Neural cell (in vitro differentiated cells): ENCODE measurements at regions not wholly inside any gene's neighbourhood (a gene's known extent, or its start where the extent isn't known, plus 50 kb on each side); places are given as distances from the start of the nearest gene placed in this dataset.

Source experiments
- H2AFZ ChIP-seq: fragments of 200-600, 300-800 bp; sonication (generic), shearing (Covaris generic); 2 replicates; pipeline ENCODE4 v1.6.0; 2014; ENCODE audit warnings: low read depth, mild to moderate bottlenecking, antibody characterized with exemption, low read length, moderate library complexity
- H3F3A ChIP-seq: fragments of 200-600 bp; shearing (Covaris generic); 2 replicates; pipeline ENCODE4 v1.6.1; 2016; ENCODE audit warnings: mild to moderate bottlenecking, moderate library complexity, mixed read lengths, antibody characterized with exemption, low read length; ENCODE audit not compliant: insufficient read depth, poor library complexity, severe bottlenecking
- H3K27ac ChIP-seq: fragments of 200-600, 300-800 bp; sonication (generic), shearing (Covaris generic); 2 replicates; pipeline ENCODE4 v1.5.1; 2014; ENCODE audit warnings: mild to moderate bottlenecking, low read length, moderate library complexity
- H3K27me3 ChIP-seq: fragments of 300-800, 200-600 bp; sonication (generic), shearing (Covaris generic); 2 replicates; pipeline ENCODE4 v1.6.0; 2014; ENCODE audit warnings: mild to moderate bottlenecking, low read depth, low read length, moderate library complexity; ENCODE audit not compliant: insufficient read depth
- H3K36me3 ChIP-seq: fragments of 300-800, 200-600 bp; sonication (generic), shearing (Covaris generic); 2 replicates; pipeline ENCODE4 v1.5.1; 2014; ENCODE audit warnings: mild to moderate bottlenecking, antibody characterized with exemption, low read length, moderate library complexity; ENCODE audit not compliant: insufficient read depth
- H3K4me2 ChIP-seq: fragments of 300-800, 200-600 bp; sonication (generic), shearing (Covaris generic); 2 replicates; pipeline ENCODE4 v1.6.0; 2014; ENCODE audit warnings: mild to moderate bottlenecking, low read length
- H3K4me3 ChIP-seq: fragments of 300-800, 200-600 bp; sonication (generic), shearing (Covaris generic); 2 replicates; pipeline ENCODE4 v1.5.1; 2014; ENCODE audit warnings: mild to moderate bottlenecking, low read length, moderate library complexity
- H3K79me2 ChIP-seq: fragments of 200-600 bp; shearing (Covaris generic); replicated peaks from 2 replicates; pipeline ENCODE4 v1.6.0; 2014; ENCODE audit warnings: mild to moderate bottlenecking, low read length, moderate library complexity; ENCODE audit not compliant: insufficient read depth
- H3K9ac ChIP-seq: fragments of 300-800, 200-600 bp; sonication (generic), shearing (Covaris generic); 2 replicates; pipeline ENCODE4 v1.6.1; 2016; ENCODE audit warnings: mild to moderate bottlenecking, low read length, mixed read lengths
- H3K9me2 ChIP-seq: fragments of 200-600 bp; shearing (Covaris generic); 2 replicates; pipeline ENCODE4 v1.6.1; 2016; ENCODE audit warnings: mild to moderate bottlenecking, low read length, mixed read lengths; ENCODE audit not compliant: insufficient read depth
- H3K9me3 ChIP-seq: fragments of 200-600, 300-800 bp; sonication (generic), shearing (Covaris generic); 2 replicates; pipeline ENCODE4 v1.6.1; 2016; ENCODE audit warnings: mild to moderate bottlenecking, mixed run types, low read length, moderate library complexity, mixed read lengths
- H4K20me1 ChIP-seq: fragments of 200-600 bp; shearing (Covaris generic); 2 replicates; pipeline ENCODE4 v1.6.1; 2016; ENCODE audit warnings: mild to moderate bottlenecking, mixed run types; ENCODE audit not compliant: insufficient read depth
- CTCF ChIP-seq: fragments of 450-650 bp; IDR thresholded peaks from 2 replicates; pipeline ENCODE4 v1.5.1; 2014; ENCODE audit warnings: antibody characterized with exemption, mild to moderate bottlenecking, moderate library complexity; ENCODE audit not compliant: poor library complexity, severe bottlenecking
- EP300 ChIP-seq: fragments of 450-650 bp; conservative IDR thresholded peaks from 2 replicates; pipeline ENCODE4 v1.6.1; 2014; ENCODE audit warnings: antibody characterized with exemption, mild to moderate bottlenecking, moderate library complexity; ENCODE audit not compliant: poor library complexity, severe bottlenecking
- EZH2 ChIP-seq: fragments of 200-600, 300-800 bp; shearing (Covaris generic), sonication (generic); IDR thresholded peaks from 2 replicates; pipeline ENCODE4 v1.6.1; 2014; ENCODE audit warnings: antibody characterized with exemption, low read length, borderline replicate concordance, mild to moderate bottlenecking; ENCODE audit not compliant: insufficient read depth, poor library complexity, severe bottlenecking
- MXI1 ChIP-seq: fragments of 450-650 bp; conservative IDR thresholded peaks from 2 replicates; pipeline ENCODE4 v1.6.1; 2014; ENCODE audit warnings: antibody characterized with exemption, mild to moderate bottlenecking; ENCODE audit not compliant: poor library complexity, severe bottlenecking
- POLR2AphosphoS5 ChIP-seq: IDR thresholded peaks from 2 replicates; pipeline ENCODE4 v1.6.1; 2012
- RAD21 ChIP-seq: fragments of 450-650 bp; conservative IDR thresholded peaks from 2 replicates; pipeline ENCODE4 v1.6.1; 2014; ENCODE audit warnings: antibody characterized with exemption, mild to moderate bottlenecking, moderate library complexity
- REST ChIP-seq: IDR thresholded peaks from 2 replicates; pipeline ENCODE4 v1.6.1; 2012; ENCODE audit warnings: borderline replicate concordance
- SMC3 ChIP-seq: fragments of 450-650 bp; conservative IDR thresholded peaks from 2 replicates; pipeline ENCODE4 v1.6.1; 2014; ENCODE audit warnings: antibody characterized with exemption, mild to moderate bottlenecking, moderate library complexity; ENCODE audit not compliant: poor library complexity
- TAF1 ChIP-seq: IDR thresholded peaks from 2 replicates; pipeline ENCODE4 v1.6.1; 2012; ENCODE audit warnings: low read depth

GRCh38 chr7:67341153-67341768 lies 344.6 kb downstream of the TYW1 start:
- Histone ChIP-seq H2AFZ (no peak overlapping the region), H3K79me2 (no peaks in the 10 kb centered on the region), H3K4me2 (no peak overlapping the region), H3K9ac (no peak overlapping the region), H3K27me3 (no peaks in the 10 kb centered on the region), H3K4me3 (no peak overlapping the region), H3K36me3 (no peaks in the 10 kb centered on the region), H3F3A (no peaks in the 10 kb centered on the region), H3K9me2 (no peaks in the 10 kb centered on the region), H4K20me1 (no peaks in the 10 kb centered on the region), H3K9me3 (no peaks in the 10 kb centered on the region), H3K27ac (no peak overlapping the region)
- TF ChIP-seq MXI1 = no peak
- no peak for TF ChIP-seq SMC3
- TF ChIP-seq REST = no peak

GRCh38 chr7:67343114-67343513 lies 346.5 kb downstream of the TYW1 start:
- Histone ChIP-seq H2AFZ (no peak overlapping the region), H3F3A (no peaks in the 10 kb centered on the region), H3K9ac (no peak overlapping the region), H3K4me3 (no peak overlapping the region), H3K27me3 (no peaks in the 10 kb centered on the region), H3K79me2 (no peaks in the 10 kb centered on the region), H3K27ac (no peak overlapping the region), H3K9me3 (no peaks in the 10 kb centered on the region), H4K20me1 (no peaks in the 10 kb centered on the region), H3K36me3 (no peaks in the 10 kb centered on the region), H3K9me2 (no peaks in the 10 kb centered on the region), H3K4me2 (no peak overlapping the region)
- TF ChIP-seq CTCF = no peak
- no peak for TF ChIP-seq POLR2AphosphoS5
- no peak for TF ChIP-seq EP300

GRCh38 chr7:67343572-67343971 lies 346.9 kb downstream of the TYW1 start:
- H3F3A ChIP-seq = no peaks in the 10 kb centered on the region
- H3K79me2 ChIP-seq = no peaks in the 10 kb centered on the region
- no peak overlapping the region for H3K4me3 ChIP-seq
- H3K27me3 ChIP-seq = no peaks in the 10 kb centered on the region
- H3K27ac ChIP-seq = no peak overlapping the region
- TF ChIP-seq CTCF = no peak
- no peak for TF ChIP-seq REST
- no peak for TF ChIP-seq RAD21
- no peak for TF ChIP-seq TAF1
- no peak for TF ChIP-seq MXI1
- TF ChIP-seq EP300 = no peak
- TF ChIP-seq EZH2 = no peak
- TF ChIP-seq POLR2AphosphoS5 = no peak
- TF ChIP-seq SMC3 = no peak
- no peaks in the 10 kb centered on the region for H3K36me3 ChIP-seq
- H3K4me2 ChIP-seq = no peak overlapping the region
- no peaks in the 10 kb centered on the region for H4K20me1 ChIP-seq
- no peaks in the 10 kb centered on the region for H3K9me2 ChIP-seq
- no peaks in the 10 kb centered on the region for H3K9me3 ChIP-seq
- H3K9ac ChIP-seq = no peak overlapping the region
- H2AFZ ChIP-seq = no peak overlapping the region
